ENCODE measurements at regions not wholly inside any gene's neighbourhood (a gene's known extent, or its start where the extent isn't known, plus 50 kb on each side); places are given as distances from the start of the nearest gene placed in this dataset.

DNA sequence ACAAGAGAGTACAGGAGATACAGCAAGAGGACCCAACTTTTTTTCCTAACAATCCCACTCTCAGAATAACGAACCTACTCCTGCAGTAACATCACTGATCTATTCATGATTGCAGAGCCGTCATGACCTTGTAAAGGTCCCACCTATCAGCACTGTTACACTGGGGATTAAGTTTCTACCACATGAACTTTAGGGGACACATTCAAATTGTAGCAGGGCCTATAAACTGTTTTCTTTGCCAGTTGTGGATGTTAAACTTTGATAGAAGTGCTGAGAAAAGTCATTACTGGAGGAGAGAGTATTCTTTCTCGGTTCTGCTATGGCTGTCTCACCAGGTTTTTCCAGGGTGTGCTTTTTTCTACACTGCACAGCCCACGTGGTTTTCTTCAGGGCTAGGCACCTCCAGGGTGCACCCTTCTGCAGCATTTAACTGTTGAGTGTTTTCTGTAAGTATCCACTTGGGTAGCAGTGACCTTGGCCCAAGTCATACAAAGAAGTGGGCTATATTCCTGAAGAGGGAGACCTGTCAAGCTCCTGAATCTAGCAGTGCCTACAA, 131.6 kb upstream of the AHR start:
- H2BK12ac ChIP-seq (ENCODE audit: insufficient read length, low read depth, low read length): no peak overlapping the region
- no peaks in the 10 kb centered on the region for H3K4me1 ChIP-seq (ENCODE audit: insufficient read depth, low read length)
- no peak overlapping the region for H2AFZ ChIP-seq (ENCODE audit: low read length)
- no peak overlapping the region for H3K9ac ChIP-seq (ENCODE audit: extremely low read depth, insufficient read length, low read length)
- no peak overlapping the region for H3K18ac ChIP-seq (ENCODE audit: insufficient read length, low read depth, low read length)
- no peak overlapping the region for H3K23ac ChIP-seq (ENCODE audit: insufficient read length, low read depth, low read length)
- no CpG with 5 or more reads among the region's 4 CpGs for WGBS (ENCODE audit: extremely low coverage, insufficient read length, low lambda C conversion rate)
- H2BK20ac ChIP-seq (ENCODE audit: low read depth, low read length, poor library complexity, severe bottlenecking): no peak overlapping the region
- Mint-ChIP-seq H3K27me3 (ENCODE audit: low read depth) (no peaks in the 10 kb centered on the region), H3K9me3 (peaks cover 0 to 2% of the 10 kb centered on the region in 2 experiments; a peak in 1 of 5 replicates), H3K27ac (peak overlapping the region in 1 of 3 experiments; percentile 55; a peak in 1 of 7 replicates), H3K4me3 (no peak overlapping the region), H3K4me1 (no peaks in the 10 kb centered on the region), H3K36me3 (ENCODE audit: insufficient read depth in 1 of 3, low read depth in 3 of 3) (no peaks in the 10 kb centered on the region)
- no peak overlapping the region for H3T11ph ChIP-seq (ENCODE audit: low read length)
- H2BK5ac ChIP-seq (ENCODE audit: insufficient read length, low read length): no peak overlapping the region
- H4K5ac ChIP-seq (ENCODE audit: insufficient read length, low read depth, low read length): no peak overlapping the region
- no peaks in the 10 kb centered on the region for H3K23me2 ChIP-seq (ENCODE audit: insufficient read length, low read depth, low read length, poor library complexity, severe bottlenecking)
- H2BK15ac ChIP-seq (ENCODE audit: low read depth, low read length): no peak overlapping the region
- no peak overlapping the region for H2AK5ac ChIP-seq (ENCODE audit: insufficient read length, low read length)
- no peak overlapping the region for H3K4me2 ChIP-seq (ENCODE audit: insufficient read depth, insufficient read length, low read length)
- no peaks in the 10 kb centered on the region for H3K27me3 ChIP-seq (ENCODE audit: insufficient read depth, low read length)
- no peak overlapping the region for H3K27ac ChIP-seq (ENCODE audit: insufficient read length, low read depth, low read length)
- TF ChIP-seq, protein P1, sequence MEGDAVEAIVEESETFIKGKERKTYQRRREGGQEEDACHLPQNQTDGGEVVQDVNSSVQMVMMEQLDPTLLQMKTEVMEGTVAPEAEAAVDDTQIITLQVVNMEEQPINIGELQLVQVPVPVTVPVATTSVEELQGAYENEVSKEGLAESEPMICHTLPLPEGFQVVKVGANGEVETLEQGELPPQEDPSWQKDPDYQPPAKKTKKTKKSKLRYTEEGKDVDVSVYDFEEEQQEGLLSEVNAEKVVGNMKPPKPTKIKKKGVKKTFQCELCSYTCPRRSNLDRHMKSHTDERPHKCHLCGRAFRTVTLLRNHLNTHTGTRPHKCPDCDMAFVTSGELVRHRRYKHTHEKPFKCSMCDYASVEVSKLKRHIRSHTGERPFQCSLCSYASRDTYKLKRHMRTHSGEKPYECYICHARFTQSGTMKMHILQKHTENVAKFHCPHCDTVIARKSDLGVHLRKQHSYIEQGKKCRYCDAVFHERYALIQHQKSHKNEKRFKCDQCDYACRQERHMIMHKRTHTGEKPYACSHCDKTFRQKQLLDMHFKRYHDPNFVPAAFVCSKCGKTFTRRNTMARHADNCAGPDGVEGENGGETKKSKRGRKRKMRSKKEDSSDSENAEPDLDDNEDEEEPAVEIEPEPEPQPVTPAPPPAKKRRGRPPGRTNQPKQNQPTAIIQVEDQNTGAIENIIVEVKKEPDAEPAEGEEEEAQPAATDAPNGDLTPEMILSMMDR (conservative IDR thresholded peaks at IDR 0.05): no peak
- H4K20me1 ChIP-seq (ENCODE audit: control insufficient read depth, insufficient read depth, insufficient read length): no peaks in the 10 kb centered on the region
- H4K91ac ChIP-seq (ENCODE audit: insufficient read length, low read depth, low read length): no peak overlapping the region
- no peak overlapping the region for H3K4ac ChIP-seq (ENCODE audit: low read depth, low read length)
- H3K9me3 ChIP-seq (ENCODE audit: control insufficient read depth, low read depth, low read length): no peaks in the 10 kb centered on the region
- no peak overlapping the region for H3K14ac ChIP-seq (ENCODE audit: insufficient read depth, low read length)
- no peak for DNase-seq
- no peaks in the 10 kb centered on the region for H3K79me1 ChIP-seq (ENCODE audit: insufficient read depth, low read depth, low read length, poor library complexity, severe bottlenecking)
- H3K79me2 ChIP-seq (ENCODE audit: insufficient read depth, low read length): no peaks in the 10 kb centered on the region
- no peak overlapping the region for H2BK120ac ChIP-seq (ENCODE audit: low read depth, low read length, poor library complexity, severe bottlenecking)
- no peak overlapping the region for H3K56ac ChIP-seq (ENCODE audit: insufficient read length, low read depth, low read length)
- H4K8ac ChIP-seq (replicated peaks; ENCODE audit: insufficient read length, low read depth, low read length): no peak overlapping the region
